Stimulated activated CD8-positive, alpha-beta memory T cell treated with anti-CD3 and anti-CD28 coated beads, Interleukin-15, amount 100 ng/mL, for 1 hour (primary cell): ENCODE measurements at regions not wholly inside any gene's neighbourhood (a gene's known extent, or its start where the extent isn't known, plus 50 kb on each side); places are given as distances from the start of the nearest gene placed in this dataset.
"Not testable (repeated sequence)": the region's sequence is repeated elsewhere in the genome, so short reads cannot be mapped to it uniquely, and the experiment has no call there.

Experiments
- DNase-seq: peaks from one replicate; pipeline ENCODE4 v3.0.0-alpha.2; 2020; ENCODE audit warnings: low read depth

GRCh38 chr13:23947893-23948292 is 50.6 kb upstream of the C1QTNF9B start:
- no peak for DNase-seq

- DNase-seq: no peak
These were observed 51.9 kb upstream of the C1QTNF9B start for GRCh38 chr13:23949200-23949599.

GRCh38 chr13:23949736-23950135 is 52.4 kb upstream of the C1QTNF9B start:
- DNase-seq: no peak

- no peak for DNase-seq
These were observed 53.6 kb upstream of the C1QTNF9B start for GRCh38 chr13:23950736-23951510.

GRCh38 chr13:23952796-23953195 is 55.5 kb upstream of the C1QTNF9B start:
- DNase-seq: no peak

GRCh38 chr13:23953860-23954512 is 56.7 kb upstream of the C1QTNF9B start:
- DNase-seq: no peak

GRCh38 chr13:23955064-23955463 is 57.8 kb upstream of the C1QTNF9B start:
- DNase-seq: no peak

- DNase-seq: no peak
These were observed 58.8 kb upstream of the C1QTNF9B start for GRCh38 chr13:23956106-23956505.

- no peak for DNase-seq
These were observed 60.7 kb upstream of the C1QTNF9B start for GRCh38 chr13:23957981-23958380.

GRCh38 chr13:23959231-23959862 is 62.0 kb upstream of the C1QTNF9B start:
- no peak for DNase-seq

- DNase-seq: no peak
These were observed 63.4 kb upstream of the C1QTNF9B start for GRCh38 chr13:23960566-23961156.

- no peak for DNase-seq
These were observed 66.1 kb upstream of the C1QTNF9B start for GRCh38 chr13:23963184-23963931.

GRCh38 chr13:23963947-23964346 is 66.6 kb upstream of the C1QTNF9B start:
- DNase-seq: no peak

- DNase-seq: no peak
These were observed 68.0 kb upstream of the C1QTNF9B start for GRCh38 chr13:23965346-23965745.

- DNase-seq: no peak
These were observed 69.0 kb upstream of the C1QTNF9B start for GRCh38 chr13:23966221-23966690.

- no peak for DNase-seq
These were observed 69.7 kb upstream of the C1QTNF9B start for GRCh38 chr13:23966691-23967615.

GRCh38 chr13:23967792-23968191 is 70.5 kb upstream of the C1QTNF9B start:
- DNase-seq: not testable (repeated sequence)

GRCh38 chr13:23969647-23970046 is 72.3 kb upstream of the C1QTNF9B start:
- DNase-seq: no peak

- DNase-seq: no peak
These were observed 82.3 kb upstream of the C1QTNF9B start for GRCh38 chr13:23979361-23980159.

GRCh38 chr13:23980160-23980551 is 82.9 kb upstream of the C1QTNF9B start:
- DNase-seq: peak; percentile 80
